ENCODE measurements at regions not wholly inside any gene's neighbourhood (a gene's known extent, or its start where the extent isn't known, plus 50 kb on each side); places are given as distances from the start of the nearest gene placed in this dataset.

DNA sequence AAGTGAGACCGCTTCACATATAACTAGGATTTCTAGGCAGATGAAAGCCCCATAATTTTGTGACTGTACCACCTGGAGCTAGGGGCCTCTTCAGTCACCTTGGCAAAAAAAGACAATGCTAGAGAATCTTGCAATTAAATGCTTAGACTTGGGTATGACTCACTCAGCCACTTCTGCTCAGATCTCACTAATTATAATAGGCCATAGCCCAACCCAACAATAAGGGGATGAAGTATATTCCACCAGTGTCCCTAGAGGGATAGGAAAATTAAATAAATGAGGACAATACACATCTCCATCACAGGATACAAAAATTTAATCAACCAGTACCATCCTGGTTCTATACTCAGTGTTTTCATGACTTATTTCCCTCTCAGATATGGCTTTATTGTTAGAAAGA is 1079.9 kb upstream of the C9orf72 start:
- DNase-seq (ENCODE audit: low spot score in 2 of 2), result no peak
- no peak for FAIRE-seq

DNA sequence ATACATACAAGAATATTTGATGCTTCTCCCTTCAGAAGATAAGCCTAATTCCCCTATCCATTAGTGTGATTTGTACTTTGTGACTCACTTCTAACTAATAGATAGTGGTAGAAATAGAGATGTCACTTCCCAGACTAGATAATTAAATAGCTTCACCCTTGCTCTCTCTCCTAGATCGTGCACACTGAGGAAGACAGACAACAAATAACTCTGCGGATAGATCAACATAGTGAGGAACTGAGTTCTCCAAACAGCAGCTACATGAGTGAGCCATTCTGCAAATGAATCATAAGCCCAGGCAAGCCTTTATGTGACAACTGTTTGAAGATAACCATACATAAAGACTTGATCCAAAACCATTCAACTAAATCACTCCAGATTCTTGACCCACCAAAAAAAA is 1083.4 kb upstream of the C9orf72 start:
- FAIRE-seq, result no peak

DNA sequence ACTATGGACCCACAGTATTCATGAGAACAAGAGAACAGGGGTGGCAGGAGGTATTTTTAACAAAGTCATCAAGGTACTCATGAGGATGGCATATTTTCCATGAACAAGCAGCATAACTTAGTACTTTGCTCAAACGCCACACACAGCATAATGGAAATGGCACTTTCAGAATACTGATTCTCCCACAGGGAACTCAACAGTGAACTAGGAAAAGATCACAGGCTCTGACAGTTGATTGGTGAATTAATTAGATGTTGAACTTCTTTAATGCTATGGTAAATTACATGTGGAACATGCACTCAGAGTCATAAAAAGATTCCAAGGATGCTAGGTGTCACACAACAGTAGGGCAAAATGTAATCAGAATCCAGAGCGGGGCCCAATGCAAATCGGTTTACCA is 1088.6 kb upstream of the C9orf72 start:
- no peak for FAIRE-seq

More for the DNA sequence above, 1083.4 kb upstream of the C9orf72 start:
- DNase-seq (ENCODE audit: low spot score in 2 of 2), result no peak

DNA sequence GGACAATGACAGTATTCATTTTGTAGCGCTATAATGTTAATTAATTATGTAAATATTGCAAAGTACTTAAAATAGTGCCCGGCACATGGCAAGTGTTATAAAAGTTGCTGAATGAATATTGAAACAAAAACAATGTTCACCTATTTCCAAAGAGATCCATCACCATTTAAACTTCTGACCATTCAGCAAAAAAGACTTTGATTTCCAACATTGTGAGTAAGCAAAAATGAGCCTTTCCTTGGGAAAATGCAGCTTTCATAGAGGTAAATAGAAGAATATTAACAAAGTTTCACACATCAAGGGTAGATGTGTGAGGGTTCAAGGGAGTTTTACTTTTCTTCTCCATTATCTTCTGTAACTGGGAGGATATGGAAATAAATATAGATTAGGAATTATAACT is 1089.4 kb upstream of the C9orf72 start:
- FAIRE-seq, result no peak
- no peak for DNase-seq (ENCODE audit: low spot score in 2 of 2)

More for the DNA sequence above, 1088.6 kb upstream of the C9orf72 start:
- no peak for DNase-seq (ENCODE audit: low spot score in 2 of 2)

DNA sequence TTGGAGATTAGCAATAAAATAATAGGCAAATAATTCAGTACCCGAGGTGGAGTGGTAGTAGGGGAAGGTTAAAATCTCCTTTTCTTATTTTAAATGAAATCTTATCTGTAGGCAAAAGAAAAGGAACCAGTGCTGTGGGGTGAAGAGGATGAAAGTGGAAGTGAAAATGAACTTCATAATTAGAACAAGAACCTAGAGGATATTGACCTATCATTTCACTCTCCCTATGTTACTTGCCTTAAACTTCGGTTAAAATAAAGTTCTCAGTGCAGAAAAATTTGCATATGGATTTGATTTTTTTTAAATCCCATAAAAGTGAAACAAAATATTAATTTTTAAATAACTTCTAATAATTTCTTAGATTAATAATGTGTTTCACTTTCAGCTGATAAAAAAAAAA is 1094.9 kb upstream of the C9orf72 start:
- no peak for FAIRE-seq
- no peak for DNase-seq (ENCODE audit: low spot score in 2 of 2)

DNA sequence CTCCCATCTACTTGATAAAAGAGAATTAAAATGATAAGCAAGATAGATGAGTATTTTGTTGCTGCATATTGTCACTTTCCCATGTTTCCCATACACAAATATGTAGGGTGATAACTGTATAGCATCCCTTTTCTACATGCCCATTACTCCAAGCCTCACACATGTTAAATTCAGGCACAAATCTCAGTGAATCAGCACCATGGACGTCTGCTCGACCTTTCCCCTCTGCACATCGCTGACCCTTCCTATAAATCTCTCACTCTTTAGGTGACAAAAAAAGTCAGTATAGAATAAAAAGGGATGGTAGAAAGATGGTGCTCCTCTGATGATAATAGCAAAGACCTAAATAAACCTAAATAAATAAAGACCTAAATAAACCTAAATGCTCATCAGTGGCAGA is 1097.7 kb upstream of the C9orf72 start:
- no peak for FAIRE-seq
- no peak for DNase-seq (ENCODE audit: low spot score in 2 of 2)

DNA sequence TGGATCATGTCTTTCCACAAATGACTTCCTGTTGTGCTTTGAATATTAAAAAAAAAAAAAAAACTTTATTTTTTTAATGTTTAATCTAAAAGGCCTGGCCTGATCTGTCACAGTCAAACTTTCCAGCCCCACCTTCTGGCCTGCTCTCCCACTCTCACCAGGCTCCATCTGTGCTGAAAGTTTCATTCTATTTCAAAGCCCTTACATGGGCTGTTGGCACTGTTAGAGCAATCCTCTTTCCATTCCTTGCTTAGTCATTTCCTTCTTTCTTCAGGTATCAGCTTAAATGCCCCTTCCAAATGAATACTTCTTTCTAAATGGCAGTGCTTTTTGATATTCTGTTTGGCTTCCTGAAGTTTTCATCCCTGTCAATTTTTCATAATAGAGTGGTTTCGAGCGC is 1104.8 kb upstream of the C9orf72 start:
- FAIRE-seq (no peak), DNase-seq (ENCODE audit: low spot score in 2 of 2) (no peak)

DNA sequence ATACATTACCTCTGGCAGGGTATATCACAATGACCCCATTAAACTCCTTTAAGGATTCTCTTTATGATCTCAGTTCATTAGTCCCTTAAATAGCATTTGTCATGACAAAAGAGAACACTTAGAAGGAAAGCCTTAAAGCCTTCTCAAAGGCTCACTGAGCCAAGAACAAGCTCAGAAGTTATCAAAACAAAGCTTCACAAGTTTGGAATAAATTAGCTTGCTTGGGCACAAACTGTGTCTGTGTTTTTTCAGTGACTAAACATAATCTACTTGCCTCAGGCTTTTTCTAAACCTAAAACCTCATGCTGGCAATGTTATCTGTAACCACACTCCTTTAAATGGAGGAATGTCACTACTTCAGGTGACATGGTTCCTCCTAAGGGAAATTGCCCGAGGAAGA is 1114.9 kb upstream of the C9orf72 start:
- DNase-seq (ENCODE audit: low spot score in 2 of 2), result no peak
- FAIRE-seq, result no peak

DNA sequence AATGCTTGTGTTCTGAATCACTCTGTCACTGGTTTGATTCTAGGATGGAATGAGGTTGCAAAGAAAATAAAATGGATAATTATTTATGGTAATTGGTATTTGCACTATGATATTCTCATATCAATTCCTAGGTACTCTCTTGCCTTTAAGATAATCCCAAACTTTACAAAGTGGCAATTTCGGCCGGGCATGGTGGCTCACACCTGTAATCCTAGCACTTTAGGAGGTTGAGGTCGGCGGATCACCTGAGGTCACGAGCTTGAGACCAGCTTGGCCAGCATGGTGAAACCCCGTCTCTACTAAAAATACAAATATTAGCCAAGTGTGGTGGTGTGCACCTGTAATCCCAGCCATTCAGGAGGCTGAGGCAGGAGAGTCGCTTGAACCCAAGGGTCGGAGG is 1118.7 kb upstream of the C9orf72 start:
- FAIRE-seq, result no peak
- no peak for DNase-seq (ENCODE audit: low spot score in 2 of 2)

DNA sequence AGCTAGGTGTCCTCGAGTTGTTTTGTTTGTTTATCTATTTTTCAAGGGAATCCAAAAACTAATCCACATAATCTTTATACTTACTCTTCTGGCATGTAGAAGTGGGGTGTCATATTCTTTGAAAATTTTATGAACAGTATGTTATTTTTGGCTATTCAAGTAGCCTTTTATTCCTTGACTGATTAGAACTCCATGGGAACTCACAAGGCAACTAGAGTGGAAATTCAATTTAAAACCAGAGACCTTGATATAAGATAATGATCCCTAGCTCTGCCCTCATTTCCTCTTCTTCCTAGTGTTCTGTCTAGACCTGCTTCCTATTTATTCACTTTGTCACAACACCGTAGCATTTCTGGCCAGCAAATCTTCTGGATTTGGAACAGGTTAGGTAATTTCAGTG is 1123.7 kb upstream of the C9orf72 start:
- FAIRE-seq (no peak), DNase-seq (ENCODE audit: low spot score in 2 of 2) (no peak)

DNA sequence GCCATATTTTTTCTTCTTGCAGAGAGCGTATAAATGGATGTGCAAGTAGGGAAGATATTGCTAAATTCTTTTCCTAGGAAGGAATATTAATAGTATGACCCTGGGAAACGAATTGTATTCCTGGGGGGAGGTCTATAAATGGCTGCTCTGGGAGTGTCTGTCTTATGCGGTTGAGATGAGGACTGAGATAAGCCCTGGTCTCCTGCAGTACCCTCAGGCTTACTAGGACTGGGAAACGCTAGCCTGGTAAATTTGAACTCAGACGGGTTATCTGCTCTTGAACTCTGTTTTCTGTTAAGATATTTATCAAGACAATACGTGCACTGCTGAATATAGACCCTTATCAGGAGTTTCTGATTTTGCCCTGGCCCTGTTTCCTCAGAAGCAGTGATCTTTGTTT is 1126.4 kb upstream of the C9orf72 start:
- DNase-seq (ENCODE audit: low spot score in 2 of 2), result no peak
- FAIRE-seq, result no peak

DNA sequence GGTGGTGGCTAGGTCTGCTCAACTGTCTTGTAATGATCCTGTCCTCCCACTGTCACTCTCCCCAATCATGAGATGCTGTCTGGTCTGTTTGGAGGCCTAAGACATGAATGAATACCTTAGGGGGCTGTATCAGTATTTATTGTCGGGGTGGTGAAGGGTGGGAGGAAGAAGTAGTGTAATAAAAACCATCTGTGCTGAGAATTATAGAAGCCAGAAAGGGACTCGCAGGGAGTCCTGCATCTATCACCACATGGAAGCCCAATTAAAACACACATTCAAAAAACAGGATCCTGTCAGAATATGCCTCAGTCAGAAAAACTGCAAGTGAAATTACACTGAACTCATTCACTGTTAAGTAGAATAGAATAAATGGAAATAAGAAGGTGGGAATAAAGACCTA is 1134.3 kb upstream of the C9orf72 start:
- FAIRE-seq (no peak), DNase-seq (ENCODE audit: low spot score in 2 of 2) (no peak)

DNA sequence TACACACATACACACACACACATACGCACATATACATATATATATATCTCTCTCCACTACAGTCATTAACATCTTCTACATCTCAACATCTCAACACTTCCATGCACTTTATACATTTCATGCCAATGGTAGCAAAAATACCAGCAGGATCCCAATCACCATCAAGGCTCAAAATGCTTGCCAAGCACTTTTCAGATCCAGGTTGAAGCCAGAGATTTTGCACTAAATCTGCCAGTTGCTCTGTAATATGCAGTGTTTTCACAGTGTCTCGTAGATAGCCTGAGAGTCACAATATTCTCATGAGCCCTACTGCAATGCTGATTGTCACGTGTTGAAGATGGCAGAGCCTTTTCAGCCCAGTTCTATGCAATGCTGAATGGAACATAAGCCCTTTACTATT is 1140.9 kb upstream of the C9orf72 start:
- no peak for FAIRE-seq

DNA sequence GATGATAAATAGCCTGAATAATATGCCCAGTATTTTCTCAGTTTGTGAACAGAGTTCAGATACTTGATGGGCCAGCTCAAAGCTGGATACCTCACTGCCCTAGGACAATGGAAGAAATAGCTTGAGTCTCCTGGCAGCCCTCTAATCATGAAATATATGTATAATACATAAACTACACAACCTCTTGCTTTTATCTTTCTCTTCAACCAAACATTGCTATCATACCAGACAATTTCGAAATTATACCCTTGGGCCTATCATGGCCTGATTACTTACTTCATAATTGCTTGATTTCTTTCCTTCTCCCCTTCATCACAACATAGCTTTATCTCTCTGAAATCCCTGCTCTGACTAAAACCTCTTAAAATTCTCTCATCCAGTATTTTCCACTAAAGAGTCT is 1144.9 kb upstream of the C9orf72 start:
- FAIRE-seq (no peak), DNase-seq (ENCODE audit: low spot score in 2 of 2) (no peak)

More for the DNA sequence above, 1140.9 kb upstream of the C9orf72 start:
- DNase-seq (ENCODE audit: low spot score in 2 of 2), result no peak

DNA sequence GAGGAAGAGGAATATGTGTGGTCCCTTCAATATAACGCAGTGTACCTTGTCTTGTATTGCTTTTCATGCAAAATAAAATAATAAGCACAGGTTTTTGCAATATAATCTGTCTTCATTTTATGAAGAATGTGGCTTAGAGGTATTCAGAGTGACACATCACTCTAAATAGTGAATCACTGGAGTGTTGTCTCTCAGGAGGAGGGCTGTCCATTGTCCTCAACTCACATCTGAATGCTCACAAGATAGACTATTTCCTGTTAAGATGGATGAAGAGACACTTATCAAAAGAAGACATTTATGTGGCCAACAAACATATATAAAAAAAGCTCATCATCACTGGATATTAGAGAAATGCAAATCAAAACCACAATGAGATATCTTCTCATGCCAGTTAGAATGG is 1147.5 kb upstream of the C9orf72 start:
- no peak for FAIRE-seq

DNA sequence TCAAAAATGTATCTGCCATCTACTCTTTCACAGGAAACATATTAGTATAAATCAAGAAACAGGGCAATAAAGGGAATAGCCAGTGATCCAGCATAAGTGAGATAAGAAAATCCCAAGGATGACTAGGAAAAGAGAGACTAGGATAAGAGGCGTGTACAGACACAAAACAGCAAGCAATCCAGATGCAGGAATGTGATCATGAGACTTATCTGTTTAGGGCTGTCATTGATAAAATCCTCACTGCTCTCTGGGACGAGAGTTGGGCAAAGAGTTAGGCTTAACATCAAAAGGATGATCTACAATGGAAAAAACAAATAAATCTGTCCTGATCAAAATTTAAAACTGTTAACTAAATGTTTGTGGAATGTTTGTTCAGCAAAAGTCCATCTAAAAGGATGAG is 1156.8 kb upstream of the C9orf72 start:
- FAIRE-seq, result no peak
- no peak for DNase-seq (ENCODE audit: low spot score in 2 of 2)

More for the DNA sequence above, 1147.5 kb upstream of the C9orf72 start:
- DNase-seq (ENCODE audit: low spot score in 2 of 2), result no peak

DNA sequence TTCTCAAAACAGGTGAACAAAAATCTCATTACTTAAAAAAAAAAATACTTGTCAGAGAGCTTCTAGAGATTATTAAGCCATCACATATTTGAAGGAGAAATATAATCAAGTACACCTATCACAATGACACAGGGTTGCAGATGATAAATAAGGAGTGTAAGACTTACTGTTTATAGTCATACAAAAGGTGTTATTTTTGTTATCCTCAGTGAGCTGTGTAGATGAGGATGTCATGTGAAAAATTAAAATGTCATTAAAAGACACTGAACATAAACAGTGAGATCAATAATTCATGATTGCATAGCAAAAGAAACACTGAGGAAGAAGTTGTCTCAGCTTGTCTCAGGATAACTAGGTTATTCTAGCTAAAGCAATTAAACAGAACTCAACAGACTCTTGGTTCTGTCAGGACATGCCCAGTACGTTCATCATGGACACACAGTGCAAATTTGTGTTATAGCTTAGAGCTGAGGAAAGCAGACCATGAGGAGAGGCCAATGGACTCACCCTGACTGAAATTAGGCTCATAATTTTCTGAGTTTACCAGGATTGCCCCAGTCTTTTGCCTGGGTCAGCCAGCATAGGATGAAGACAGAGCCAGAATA is 1162.6 kb upstream of the C9orf72 start:
- DNase-seq (ENCODE audit: low spot score in 2 of 2) (no peak), FAIRE-seq (no peak)

DNA sequence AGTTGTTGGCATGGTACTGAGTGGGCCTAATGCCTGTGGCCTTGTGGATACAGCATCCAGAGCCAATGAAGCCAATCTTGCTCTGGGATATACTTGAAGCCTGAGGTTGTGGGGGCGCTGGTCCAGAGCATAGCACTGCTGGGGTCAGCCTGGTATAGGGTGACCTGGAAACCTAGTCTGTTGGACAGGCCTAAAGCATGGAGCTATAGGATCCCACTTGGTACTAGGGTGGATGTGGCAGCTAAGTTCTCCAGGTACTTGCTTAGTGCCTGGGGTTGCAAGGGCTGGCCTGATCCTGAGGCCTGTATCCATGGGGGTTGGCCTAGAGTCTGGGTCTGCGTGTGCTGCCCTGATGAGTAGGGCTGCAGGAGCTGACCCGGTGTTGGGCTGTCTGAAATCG is 1168.2 kb upstream of the C9orf72 start:
- no peak for DNase-seq (ENCODE audit: low spot score in 2 of 2)
- no peak for FAIRE-seq

DNA sequence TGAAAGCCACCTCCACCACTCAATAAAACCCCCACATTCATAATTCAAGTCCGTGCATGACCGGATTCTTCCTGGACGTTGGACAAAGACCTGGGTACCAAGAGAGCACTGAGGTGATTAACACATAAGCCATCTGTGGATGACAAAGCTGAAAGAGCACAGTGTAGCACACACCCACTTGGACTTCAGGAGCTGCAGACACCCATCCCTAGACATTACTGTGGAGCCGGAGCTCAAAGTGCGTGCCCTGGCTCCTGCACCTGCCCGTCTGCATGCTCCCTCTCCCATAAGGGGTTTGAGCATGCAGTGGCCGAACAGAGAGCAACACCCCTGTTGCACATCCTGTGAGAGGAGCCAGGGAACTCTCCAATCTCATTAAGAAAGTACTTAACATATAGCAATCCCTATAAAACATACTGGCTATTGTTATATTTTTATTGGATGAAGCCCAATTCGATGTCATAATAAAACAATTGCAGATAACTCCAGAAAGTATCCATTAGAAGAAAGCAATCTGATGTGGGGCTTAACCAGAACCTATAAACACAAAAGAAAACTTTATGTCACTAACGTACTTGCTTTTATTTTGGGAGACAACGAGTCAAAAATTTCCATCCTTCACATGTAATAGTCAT is 1174.2 kb upstream of the C9orf72 start:
- FAIRE-seq (no peak), DNase-seq (ENCODE audit: low spot score in 2 of 2) (no peak)

DNA sequence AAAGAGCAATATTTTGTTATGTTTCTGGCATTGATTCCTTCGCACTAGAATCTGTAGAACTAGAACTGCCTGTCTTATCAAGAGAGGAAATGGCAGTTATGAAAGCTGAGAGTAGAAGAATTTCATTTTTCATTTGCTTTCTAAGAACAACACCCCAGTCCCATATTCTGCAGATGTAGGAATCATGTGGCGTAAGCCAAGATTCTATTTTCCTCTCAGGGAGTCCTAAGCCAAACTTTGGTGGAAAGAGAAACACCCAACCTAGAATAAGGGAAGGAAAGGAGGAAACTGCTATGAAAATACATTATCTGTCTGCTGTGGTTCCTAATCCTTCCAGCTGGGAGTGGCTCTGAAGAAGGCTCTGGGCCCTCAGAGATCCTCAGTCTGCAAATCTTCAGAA is 1176.9 kb upstream of the C9orf72 start:
- no peak for FAIRE-seq
- DNase-seq (ENCODE audit: low spot score in 2 of 2), result no peak

DNA sequence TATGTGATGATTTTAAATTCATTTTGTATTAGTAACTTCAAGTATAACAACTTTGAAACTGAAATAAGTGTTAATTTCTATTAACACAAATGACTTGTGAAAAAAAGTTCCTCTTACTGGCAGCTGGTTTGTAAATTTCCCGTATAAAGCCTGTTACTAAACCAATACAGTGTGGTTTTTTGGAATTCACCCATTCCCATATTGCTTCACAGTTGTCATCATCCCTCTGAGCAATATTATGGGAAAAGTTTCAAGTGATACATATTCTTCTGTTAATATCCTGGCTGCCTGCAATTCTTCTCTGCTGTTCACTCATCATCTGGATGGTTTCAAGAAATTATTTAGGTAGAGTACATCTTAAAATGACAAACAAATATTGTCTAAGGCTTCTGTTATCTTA is 1185.1 kb upstream of the C9orf72 start:
- DNase-seq (ENCODE audit: low spot score in 2 of 2) (no peak), FAIRE-seq (no peak)

DNA sequence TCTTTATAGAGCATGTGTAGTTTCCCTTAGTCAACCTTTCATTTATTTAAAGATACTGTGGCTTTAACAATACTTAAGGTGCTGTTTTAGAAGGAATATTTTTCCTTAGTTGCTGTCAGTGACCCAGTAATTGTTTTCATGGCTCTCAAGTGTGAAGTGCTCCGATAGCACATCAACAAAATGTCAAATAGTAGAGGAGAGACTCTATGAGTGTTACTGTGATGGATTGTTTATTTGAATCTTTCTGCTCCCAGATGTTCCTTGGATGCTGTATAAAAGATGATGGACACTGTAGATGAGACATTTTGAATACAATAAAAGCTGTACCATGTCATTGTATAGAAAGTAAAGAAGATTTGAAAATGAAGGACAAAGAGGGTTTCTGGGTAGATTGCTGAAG is 1185.7 kb upstream of the C9orf72 start:
- no peak for DNase-seq (ENCODE audit: low spot score in 2 of 2)
- no peak for FAIRE-seq

DNA sequence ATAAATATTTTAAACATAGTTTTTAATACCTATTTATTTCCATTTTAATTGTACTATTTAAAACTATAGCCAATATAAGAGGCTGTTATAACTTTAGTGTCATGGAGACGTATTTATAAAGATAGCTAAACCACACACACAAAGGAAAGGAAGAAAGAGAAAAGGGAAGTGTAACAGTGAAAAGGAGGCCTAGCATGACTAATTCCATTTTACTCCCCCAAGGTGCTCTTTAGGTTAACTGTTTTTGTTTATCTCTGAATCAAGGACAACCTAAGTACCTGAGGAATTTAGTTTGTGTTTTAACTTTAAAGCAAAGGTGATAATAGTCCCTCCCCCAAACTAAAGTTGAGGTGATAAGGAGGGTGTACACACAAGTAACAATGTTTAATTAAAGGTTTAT is 1188.9 kb upstream of the C9orf72 start:
- no peak for FAIRE-seq

More for the DNA sequence above, 1188.9 kb upstream of the C9orf72 start:
- no peak for DNase-seq (ENCODE audit: low spot score in 2 of 2)

All from frontal cortex (tissue), 3 donors.